Common myeloid progenitor, CD34-positive (primary cell): ENCODE measurements at regions not wholly inside any gene's neighbourhood (a gene's known extent, or its start where the extent isn't known, plus 50 kb on each side); places are given as distances from the start of the nearest gene placed in this dataset.
"Not testable (repeated sequence)": the region's sequence is repeated elsewhere in the genome, so short reads cannot be mapped to it uniquely, and the experiment has no call there.

ENCODE experiments used
- CTCF ChIA-PET: fragments of 350-600 bp; sonication (Branson Sonifier 250); formaldehyde crosslinking; loops from one replicate; lab custom pipeline; 2021; ENCODE audit warnings: antibody characterized with exemption; lab: Charles Lee
- POLR2A ChIA-PET: fragments of 350-600 bp; sonication (Branson Sonifier 250); formaldehyde crosslinking; loops from one replicate; lab custom pipeline; 2021; ENCODE audit warnings: antibody characterized with exemption; lab: Charles Lee
- DNase-seq, 3 donors: peaks; one replicate each; pipeline versions ENCODE4 v3.0.0 to v3.0.0-alpha.2; 2013
- H3K27ac ChIP-seq, 2 experiments: 1 replicate in 1 of 2; 2 replicates in 1 of 2; pipeline ENCODE4 v1.7.0; 2013; ENCODE audit warnings: inconsistent platforms in 2 of 2, low read length in 2 of 2, mild to moderate bottlenecking in 2 of 2, low read depth in 1 of 2, moderate library complexity in 1 of 2; ENCODE audit not compliant: severe bottlenecking in 2 of 2, insufficient read depth in 1 of 2, poor library complexity in 1 of 2
- H3K27me3 ChIP-seq, 5 experiments: replicated peaks in 2 of 5; 1 replicate in 3 of 5; 2 replicates in 2 of 5; pipeline versions ENCODE4 v1.6.1 to v1.7.0; 2013; ENCODE audit warnings: low read length in 4 of 5, mild to moderate bottlenecking in 2 of 5, moderate library complexity in 2 of 5, inconsistent platforms in 1 of 5; ENCODE audit not compliant: insufficient read depth in 5 of 5, control insufficient read depth in 4 of 5
- H3K36me3 ChIP-seq, 4 experiments: 1 replicate in 2 of 4; 2 replicates in 2 of 4; pipeline versions ENCODE4 v1.6.1 to v1.7.0; 2013; ENCODE audit warnings: low read length in 3 of 4, control low read depth in 1 of 4, mild to moderate bottlenecking in 1 of 4; ENCODE audit not compliant: control insufficient read depth in 4 of 4, insufficient read depth in 4 of 4
- H3K4me1 ChIP-seq, 4 experiments: 1 replicate in 3 of 4; 2 replicates in 1 of 4; pipeline versions ENCODE4 v1.6.1 to v1.7.1; 2013; ENCODE audit warnings: low read length in 3 of 4, mild to moderate bottlenecking in 3 of 4, control low read depth in 1 of 4, inconsistent platforms in 1 of 4, moderate library complexity in 1 of 4; ENCODE audit not compliant: control insufficient read depth in 4 of 4, insufficient read depth in 4 of 4; ENCODE audit errors: control extremely low read depth in 1 of 4
- H3K4me3 ChIP-seq, 7 experiments: 1 replicate in 4 of 7; 2 replicates in 3 of 7; pipeline versions ENCODE4 v1.5.1 to v1.7.0; 2013; ENCODE audit warnings: mild to moderate bottlenecking in 7 of 7, low read length in 6 of 7, moderate library complexity in 6 of 7, inconsistent platforms in 2 of 7, low read depth in 2 of 7, control low read depth in 1 of 7; ENCODE audit not compliant: insufficient read depth in 4 of 7, control insufficient read depth in 1 of 7; ENCODE audit errors: extremely low read depth in 1 of 7
- H3K9me3 ChIP-seq, 5 experiments: 1 replicate in 4 of 5; 2 replicates in 1 of 5; pipeline versions ENCODE4 v1.6.1 to v1.7.1; 2013; ENCODE audit warnings: low read length in 4 of 5, mild to moderate bottlenecking in 2 of 5, inconsistent platforms in 1 of 5, low read depth in 1 of 5, moderate library complexity in 1 of 5; ENCODE audit not compliant: control insufficient read depth in 4 of 5, insufficient read depth in 2 of 5; ENCODE audit errors: control extremely low read depth in 1 of 5
- WGBS: methylation state at CpG from one replicate; pipeline ENCODE4 v1.1.5; 2013; ENCODE audit not compliant: insufficient coverage; 5-methylcytosine and 5-hydroxymethylcytosine counted together

- H3K27ac ChIP-seq, H3K4me3 ChIP-seq, DNase-seq, CTCF ChIA-PET, H3K4me1 ChIP-seq, H3K9me3 ChIP-seq, POLR2A ChIA-PET, H3K36me3 ChIP-seq: not testable (repeated sequence)
- peaks cover 0 to 35% (median 4%) of the 10 kb centered on the region in 5 experiments for H3K27me3 ChIP-seq
- WGBS: 88% methylated on average over 4 of the region's 8 CpGs
These were observed 500.0 kb downstream of the PREX1 start for GRCh38 chr20:48327848-48328247.

GRCh38 chr20:48326868-48327267 is 500.9 kb downstream of the PREX1 start:
- WGBS: 90% methylated on average over 11 of the region's 11 CpGs
- CTCF ChIA-PET: no interaction called here

GRCh38 chr20:48326434-48326691 is 501.4 kb downstream of the PREX1 start:
- ChIA-PET CTCF (no interaction called here), POLR2A (no interaction called here)
- Histone ChIP-seq H3K9me3 (no peaks in the 10 kb centered on the region), H3K36me3 (no peaks in the 10 kb centered on the region), H3K4me3 (no peak overlapping the region), H3K4me1 (no peaks in the 10 kb centered on the region), H3K27ac (no peak overlapping the region), H3K27me3 (peaks cover 0 to 24% (median 2%) of the 10 kb centered on the region in 5 experiments)
- WGBS: 95% methylated on average over 4 of the region's 4 CpGs
- no peak for DNase-seq

More at GRCh38 chr20:48326868-48327267, 500.9 kb downstream of the PREX1 start:
- Histone ChIP-seq H3K4me1 (no peaks in the 10 kb centered on the region), H3K36me3 (no peaks in the 10 kb centered on the region), H3K9me3 (no peaks in the 10 kb centered on the region), H3K27me3 (peaks cover 0 to 26% (median 3%) of the 10 kb centered on the region in 5 experiments), H3K4me3 (no peak overlapping the region), H3K27ac (no peak overlapping the region)
- POLR2A ChIA-PET: no interaction called here
- DNase-seq: no peak

- ChIA-PET POLR2A (no interaction called here), CTCF (no interaction called here)
- WGBS: 86% methylated on average over 27 of the region's 31 CpGs
- Histone ChIP-seq H3K9me3 (no peaks in the 10 kb centered on the region), H3K36me3 (no peaks in the 10 kb centered on the region), H3K27me3 (peaks cover 0 to 24% (median 2%) of the 10 kb centered on the region in 5 experiments), H3K4me3 (no peak overlapping the region), H3K27ac (no peak overlapping the region), H3K4me1 (no peaks in the 10 kb centered on the region)
- no peak for DNase-seq
These were observed 502.0 kb downstream of the PREX1 start for GRCh38 chr20:48325656-48326433.

- ChIA-PET POLR2A (no interaction called here), CTCF (no interaction called here)
- Histone ChIP-seq H3K36me3 (no peaks in the 10 kb centered on the region), H3K9me3 (no peaks in the 10 kb centered on the region), H3K4me3 (no peak overlapping the region), H3K27me3 (peaks cover 0 to 22% (median 2%) of the 10 kb centered on the region in 5 experiments), H3K27ac (no peak overlapping the region), H3K4me1 (no peaks in the 10 kb centered on the region)
- DNase-seq: no peak
- WGBS: 85% methylated on average over 3 of the region's 4 CpGs
These were observed 503.1 kb downstream of the PREX1 start for GRCh38 chr20:48324744-48325143.

GRCh38 chr20:48321271-48321670 is 506.5 kb downstream of the PREX1 start:
- Histone ChIP-seq H3K4me3 (no peak overlapping the region), H3K4me1 (no peaks in the 10 kb centered on the region), H3K27me3 (peaks cover 0 to 21% (median 0%) of the 10 kb centered on the region in 5 experiments), H3K27ac (no peak overlapping the region), H3K9me3 (no peaks in the 10 kb centered on the region), H3K36me3 (no peaks in the 10 kb centered on the region)
- no peak for DNase-seq
- WGBS: 72% methylated on average over 4 of the region's 6 CpGs
- ChIA-PET POLR2A (no interaction called here), CTCF (no interaction called here)

GRCh38 chr20:48319943-48320584 is 507.7 kb downstream of the PREX1 start:
- H3K4me1 ChIP-seq: no peaks in the 10 kb centered on the region
- POLR2A ChIA-PET: no interaction called here
- WGBS: 81% methylated on average over 7 of the region's 12 CpGs
- H3K27me3 ChIP-seq: peaks cover 0 to 17% (median 0%) of the 10 kb centered on the region in 5 experiments
- no peak overlapping the region for H3K27ac ChIP-seq
- H3K4me3 ChIP-seq: no peak overlapping the region
- DNase-seq: no peak
- no peaks in the 10 kb centered on the region for H3K9me3 ChIP-seq
- CTCF ChIA-PET: no interaction called here
- H3K36me3 ChIP-seq: no peaks in the 10 kb centered on the region
